Stimulated activated CD4-positive, alpha-beta T cell treated with anti-CD3 and anti-CD28 coated beads, TNF-alpha, amount 100 ng/mL, for 48 hours (primary cell): ENCODE measurements at regions not wholly inside any gene's neighbourhood (a gene's known extent, or its start where the extent isn't known, plus 50 kb on each side); places are given as distances from the start of the nearest gene placed in this dataset.

ENCODE experiments used
- DNase-seq, 3 donors: peaks; one replicate each; pipeline ENCODE4 v3.0.0-alpha.2; 2020; ENCODE audit warnings: low read depth in 3 of 3

DNA sequence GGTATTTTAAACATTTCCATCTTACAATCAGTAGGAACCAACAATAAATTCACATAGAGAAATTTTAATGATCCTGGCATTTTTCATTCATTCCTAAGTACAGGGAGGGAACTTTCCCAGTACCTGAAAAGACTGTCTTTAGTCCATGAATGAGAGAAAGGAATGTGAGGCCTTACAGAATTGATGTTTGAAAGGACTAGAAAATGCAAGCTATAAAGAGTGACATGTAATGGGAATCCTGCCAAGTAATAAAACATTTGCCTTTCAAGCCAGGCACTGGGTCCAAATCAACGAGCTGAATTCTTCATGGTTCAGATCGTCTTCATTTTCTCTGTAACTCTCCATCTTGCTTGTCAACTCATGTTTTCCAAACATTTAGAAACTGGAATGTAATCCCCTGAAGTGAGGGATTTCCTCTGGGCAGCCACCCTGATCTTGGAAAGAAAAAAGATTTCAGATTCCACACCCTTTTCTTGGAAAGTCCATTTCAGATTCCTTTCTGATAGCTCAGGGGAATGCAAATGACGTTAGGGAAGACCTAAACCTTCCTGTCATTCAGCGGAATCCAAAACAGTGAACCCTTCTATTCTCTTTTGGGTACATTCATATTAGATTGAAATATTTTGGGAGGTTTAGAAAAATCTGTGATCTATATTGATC lies 315.8 kb downstream of the SH3GL2 start:
- DNase-seq, result no peak

- no peak for DNase-seq
Measured at GRCh38 chr9:17900606-17901005, 321.7 kb downstream of the SH3GL2 start.

DNA sequence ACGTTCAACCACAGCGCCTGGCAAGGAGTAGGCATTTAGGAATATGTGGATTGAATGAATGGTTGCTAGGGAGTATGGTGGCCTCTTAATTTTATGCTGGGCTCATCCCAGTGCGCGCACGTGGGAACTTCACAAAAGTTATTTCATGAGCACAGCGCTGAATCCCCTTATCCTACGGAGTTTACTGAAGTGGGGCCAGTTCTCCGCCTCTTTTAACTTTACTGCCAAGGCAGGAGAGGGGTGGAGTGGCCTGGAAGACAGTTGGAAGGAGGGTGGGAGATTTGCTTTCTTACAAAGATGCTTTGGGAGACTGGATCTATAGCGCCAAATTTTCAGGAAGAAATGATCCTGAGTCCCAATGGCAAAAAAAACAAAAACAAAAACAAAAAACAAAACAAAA lies 326.5 kb downstream of the SH3GL2 start:
- DNase-seq, result no peak

DNA sequence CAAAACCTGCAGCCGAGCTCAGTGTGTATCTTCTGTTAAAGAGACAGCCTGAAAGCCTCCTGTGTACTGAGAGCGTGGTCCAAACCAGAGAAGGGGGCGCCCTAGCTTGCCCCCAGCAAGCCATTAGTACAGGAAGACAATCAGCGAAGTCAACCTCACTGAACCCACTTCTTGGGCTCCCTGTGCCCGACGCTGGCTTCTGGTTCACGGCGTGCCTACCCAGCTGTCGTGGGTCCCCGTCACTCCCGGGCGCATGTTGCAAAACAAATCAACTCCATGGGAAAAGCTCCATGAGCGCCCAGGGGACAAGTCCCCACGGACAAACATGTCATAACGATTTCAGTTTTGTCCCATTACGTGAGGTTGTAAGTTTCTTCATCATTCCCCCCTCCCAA lies 326.9 kb downstream of the SH3GL2 start:
- no peak for DNase-seq

- DNase-seq, result no peak
Measured at GRCh38 chr9:17906176-17906840, 327.4 kb downstream of the SH3GL2 start.

DNA sequence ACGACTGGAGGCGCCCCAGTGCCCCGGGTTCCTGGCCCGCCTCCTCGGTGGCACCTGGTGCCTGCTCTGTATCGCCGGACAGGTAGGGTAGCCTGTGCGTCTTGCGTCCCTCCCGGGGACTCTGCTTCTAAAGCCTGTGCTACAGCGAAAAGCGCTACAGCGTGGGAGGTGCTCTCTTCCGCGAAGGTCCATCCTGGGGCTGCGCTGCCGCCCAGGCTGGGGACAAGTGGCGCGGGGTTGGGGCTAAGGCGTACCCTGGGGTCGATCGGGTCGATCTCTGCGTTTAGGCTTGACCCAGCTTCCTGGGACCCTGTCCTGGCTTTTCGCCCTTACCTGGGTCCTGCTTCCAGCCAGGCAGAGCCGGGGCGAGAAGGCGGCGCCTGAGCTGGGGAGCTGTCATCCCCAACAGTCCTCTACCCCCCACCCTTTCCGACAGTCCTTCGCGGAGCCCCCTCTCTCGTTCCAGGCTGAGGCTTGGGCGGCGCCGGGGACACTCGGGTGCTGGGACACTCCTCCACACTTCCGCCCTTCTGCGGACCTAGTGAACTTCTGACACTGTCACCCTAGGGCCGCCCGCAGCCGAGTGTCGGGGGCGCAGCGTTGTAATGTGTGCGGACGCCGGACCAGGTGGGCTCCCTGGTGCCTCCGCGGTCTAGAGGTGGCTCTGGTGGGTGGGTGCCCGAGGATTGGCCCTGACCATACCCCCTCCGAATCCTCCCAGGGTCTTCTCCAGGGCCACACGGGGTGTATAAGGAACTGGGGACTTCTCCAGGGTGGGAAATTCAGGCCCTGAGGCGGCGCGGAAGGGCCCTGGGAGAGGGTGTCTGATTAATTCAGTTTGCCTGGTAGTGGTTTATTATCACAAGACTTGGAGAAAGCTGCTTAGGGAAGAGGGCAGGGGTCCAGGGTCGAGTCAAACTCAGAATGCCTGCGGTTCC lies 328.2 kb downstream of the SH3GL2 start:
- no peak for DNase-seq

DNA sequence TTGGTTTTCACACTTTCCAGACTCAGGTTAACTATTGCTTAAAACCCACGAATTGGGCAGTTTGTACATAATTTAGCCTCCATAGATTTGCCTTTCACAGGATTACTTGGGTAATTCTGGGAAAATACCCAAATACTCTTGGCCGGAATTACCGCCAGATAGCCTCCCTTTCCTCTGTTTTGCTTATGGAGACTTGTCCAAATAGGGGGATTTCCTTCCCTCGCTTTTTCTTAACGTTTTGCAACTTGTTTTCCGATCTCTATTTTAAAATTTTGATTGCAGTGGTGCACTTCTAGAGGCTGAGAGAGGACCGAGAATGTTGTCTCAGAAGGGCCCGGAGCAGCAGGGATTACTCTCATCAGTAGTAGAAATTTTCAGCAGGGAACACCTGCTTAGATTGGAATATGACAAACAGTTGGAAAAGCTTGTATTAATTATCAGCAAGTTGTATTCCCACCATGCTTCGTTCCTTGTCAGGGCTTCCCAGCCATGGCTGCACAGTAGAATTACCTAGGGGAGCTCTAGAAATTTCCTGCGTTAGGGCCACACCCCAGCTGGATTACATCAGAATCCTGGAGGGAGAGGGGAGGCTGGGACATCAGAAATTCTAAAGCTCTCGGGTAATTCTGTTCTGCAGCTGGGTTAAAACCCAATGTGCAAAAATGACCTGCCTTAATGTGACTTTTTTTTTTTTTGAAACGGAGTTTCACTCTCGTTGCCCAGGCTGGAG lies 329.1 kb downstream of the SH3GL2 start:
- DNase-seq, result no peak

DNA sequence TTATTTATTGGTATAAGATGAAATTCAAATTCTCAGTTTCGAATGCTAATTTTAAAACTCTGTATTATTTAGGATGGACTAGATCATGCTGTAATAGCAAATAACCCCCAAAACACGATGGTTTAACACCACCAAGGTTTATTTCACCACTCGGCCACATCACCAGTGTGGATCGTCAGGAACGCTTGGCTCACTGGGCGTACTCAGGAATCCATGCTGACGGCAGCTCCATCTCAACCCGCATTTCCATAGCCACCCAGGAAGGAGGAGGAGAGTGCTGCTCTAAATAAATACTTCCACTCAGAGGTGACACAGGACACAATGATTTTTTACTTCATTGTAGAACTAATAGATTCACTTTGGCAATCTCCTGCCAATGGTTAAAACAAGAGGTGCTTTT lies 347.4 kb downstream of the SH3GL2 start:
- no peak for DNase-seq

GRCh38 chr9:17927616-17928015 lies 348.8 kb downstream of the SH3GL2 start:
- no peak for DNase-seq

DNA sequence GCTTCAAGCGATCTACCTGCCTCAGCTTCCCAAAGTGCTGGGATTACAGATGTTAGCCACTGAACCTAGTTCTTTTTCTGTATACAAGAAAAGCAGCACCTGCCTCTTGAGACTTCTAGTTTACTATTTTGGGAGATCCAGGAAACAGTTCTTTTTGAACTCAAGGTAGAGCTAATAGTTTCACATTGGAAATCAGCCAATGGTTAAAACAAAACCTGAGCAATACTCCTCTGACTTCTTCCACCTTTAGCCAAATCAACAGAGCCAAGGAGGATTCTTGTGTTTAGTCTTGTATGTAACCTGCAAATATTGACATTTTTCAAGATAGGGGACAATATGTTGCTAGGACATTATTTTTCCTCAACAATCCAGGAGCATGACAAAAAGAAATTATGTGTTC lies 349.4 kb downstream of the SH3GL2 start:
- DNase-seq, result no peak

- DNase-seq, result no peak
Measured at GRCh38 chr9:17928768-17929167, 349.9 kb downstream of the SH3GL2 start.

GRCh38 chr9:17929506-17929905 lies 350.6 kb downstream of the SH3GL2 start:
- DNase-seq, result no peak

DNA sequence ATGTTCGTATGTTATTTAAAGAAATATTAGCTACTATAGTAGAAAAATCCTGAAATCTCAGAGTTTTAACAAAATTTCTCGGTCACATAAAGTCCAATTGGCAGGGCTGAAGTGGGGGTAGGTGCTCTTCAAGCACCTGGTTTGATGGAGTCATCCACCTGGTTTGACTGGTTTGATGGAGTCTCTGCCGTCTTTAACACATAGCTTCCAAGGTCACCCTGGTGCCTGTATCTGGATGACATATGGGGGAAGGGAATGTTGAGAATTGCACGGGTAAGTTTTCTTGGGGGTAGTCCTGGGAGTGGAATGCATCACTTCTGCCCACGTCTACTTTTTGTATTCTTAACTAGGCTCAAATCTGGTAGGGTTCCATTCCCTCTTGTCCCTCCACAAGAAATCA lies 351.2 kb downstream of the SH3GL2 start:
- DNase-seq, result no peak

- DNase-seq, result no peak
Measured at GRCh38 chr9:17936365-17936764, 357.5 kb downstream of the SH3GL2 start.

- no peak for DNase-seq
Measured at GRCh38 chr9:17938035-17938655, 359.3 kb downstream of the SH3GL2 start.

DNA sequence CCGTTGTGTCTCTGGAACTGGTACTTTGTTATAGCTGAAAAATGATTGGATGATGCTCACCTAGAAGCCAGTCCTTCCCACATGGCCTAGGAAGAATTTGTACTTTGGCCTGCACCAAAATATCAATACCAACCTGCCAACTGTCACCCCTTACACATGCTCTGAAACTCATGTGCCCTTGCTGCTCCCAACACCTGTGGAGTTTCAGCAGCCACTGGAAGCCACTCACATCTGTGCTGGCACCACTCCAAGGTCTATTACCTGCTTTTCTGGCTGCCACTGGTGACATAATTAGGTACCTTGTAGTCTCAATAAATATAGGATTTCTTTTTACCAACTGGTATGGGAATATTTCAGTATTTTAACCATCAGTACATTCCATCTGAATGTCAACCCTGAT lies 363.6 kb downstream of the SH3GL2 start:
- no peak for DNase-seq

DNA sequence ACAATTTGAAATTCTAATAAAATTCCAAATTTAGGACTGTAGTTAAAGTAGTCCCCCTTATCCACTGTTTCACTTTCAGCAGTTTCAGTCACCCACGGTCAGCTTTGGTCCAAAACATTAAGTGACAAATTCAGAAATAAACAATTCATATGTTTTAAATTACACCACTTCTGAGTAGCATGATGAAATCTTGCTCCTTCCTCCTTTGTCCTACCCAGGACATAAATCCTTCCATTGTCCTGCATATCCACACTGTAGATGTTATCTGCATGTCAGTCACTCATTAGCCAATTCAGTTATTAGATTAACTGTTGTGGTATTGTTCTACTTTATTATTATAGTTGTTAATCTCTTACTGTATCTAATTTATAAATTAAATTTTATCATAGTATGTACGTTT lies 376.5 kb downstream of the SH3GL2 start:
- DNase-seq, result no peak

GRCh38 chr9:17958363-17958762 lies 379.5 kb downstream of the SH3GL2 start:
- no peak for DNase-seq

DNA sequence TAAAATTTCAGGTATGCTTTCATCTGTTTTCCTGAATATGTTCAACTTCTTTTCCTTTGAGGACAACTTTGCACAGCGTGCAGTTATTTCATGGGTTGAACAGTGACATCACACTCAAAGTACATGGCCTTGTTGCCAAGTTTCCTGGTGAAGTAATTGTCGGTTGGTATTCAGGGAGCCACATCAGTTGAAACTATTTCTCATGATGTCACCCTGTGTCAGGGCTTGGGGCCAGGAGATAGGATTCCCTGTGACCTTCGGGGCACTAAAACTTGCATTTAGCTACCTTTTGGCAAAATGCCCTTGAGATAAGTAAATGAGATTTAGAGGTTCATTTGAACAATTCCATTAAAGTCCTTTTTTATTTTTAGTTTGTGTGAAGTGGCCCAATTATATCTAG lies 383.9 kb downstream of the SH3GL2 start:
- DNase-seq, result no peak

GRCh38 chr9:17963498-17963897 lies 384.6 kb downstream of the SH3GL2 start:
- no peak for DNase-seq

- no peak for DNase-seq
Measured at GRCh38 chr9:17967731-17968130, 388.9 kb downstream of the SH3GL2 start.

GRCh38 chr9:17969232-17969631 lies 390.4 kb downstream of the SH3GL2 start:
- DNase-seq, result no peak
